ENCODE measurements at regions not wholly inside any gene's neighbourhood (a gene's known extent, or its start where the extent isn't known, plus 50 kb on each side); places are given as distances from the start of the nearest gene placed in this dataset.

GRCh38 chr9:96034553-96035122 lies 159.1 kb downstream of the ERCC6L2 start:
- TF ChIP-seq POLR2AphosphoS5 (IDR thresholded peaks at IDR 0.05; ENCODE audit: low read depth, low read length) = no peak
- TF ChIP-seq POLR2A (IDR thresholded peaks at IDR 0.05; ENCODE audit: low read depth, low read length) = no peak
